Stimulated activated CD4-positive, alpha-beta T cell treated with anti-CD3 and anti-CD28 coated beads, Interleukin-12 subunit alpha, Interleukin-12 subunit beta, amount 100 ng/mL, for 4 hours (primary cell): ENCODE measurements at regions not wholly inside any gene's neighbourhood (a gene's known extent, or its start where the extent isn't known, plus 50 kb on each side); places are given as distances from the start of the nearest gene placed in this dataset.

Experiments used
- DNase-seq: peaks from one replicate; pipeline ENCODE4 v3.0.0-alpha.2; 2020

DNA sequence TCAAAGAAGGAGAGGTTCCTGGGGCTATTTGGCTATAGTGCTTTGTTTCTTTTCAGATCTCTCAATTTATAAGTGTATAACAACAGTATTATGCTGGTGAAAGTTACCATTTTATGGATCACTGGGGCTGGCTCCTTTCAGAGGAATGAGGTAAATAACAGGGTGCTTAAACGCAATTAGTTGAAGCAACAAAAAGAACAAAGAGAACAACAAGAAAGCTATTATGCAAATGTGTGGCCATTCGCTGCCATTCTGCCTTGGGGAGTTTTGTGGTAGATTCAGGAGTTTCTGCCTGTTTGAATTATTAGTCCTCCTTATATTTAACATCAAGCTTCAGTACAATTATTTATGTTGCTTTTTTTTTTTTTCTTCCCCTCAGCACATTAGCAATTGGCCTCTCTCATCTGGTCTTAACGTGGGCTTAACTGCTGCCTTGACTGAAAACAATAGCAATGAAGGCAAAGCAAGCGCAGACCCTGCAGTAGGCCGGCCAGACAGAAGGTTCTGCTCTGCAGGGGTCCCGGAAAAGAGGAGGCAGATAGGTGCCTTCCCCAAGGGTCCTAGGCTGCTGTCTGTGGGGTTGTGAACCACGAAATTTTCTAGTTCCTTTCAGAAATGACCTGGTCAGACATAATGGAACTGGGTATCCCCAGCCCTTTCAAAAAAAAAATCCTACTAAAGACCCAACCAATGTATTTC lies 339.9 kb upstream of the PODXL start:
- DNase-seq = no peak

DNA sequence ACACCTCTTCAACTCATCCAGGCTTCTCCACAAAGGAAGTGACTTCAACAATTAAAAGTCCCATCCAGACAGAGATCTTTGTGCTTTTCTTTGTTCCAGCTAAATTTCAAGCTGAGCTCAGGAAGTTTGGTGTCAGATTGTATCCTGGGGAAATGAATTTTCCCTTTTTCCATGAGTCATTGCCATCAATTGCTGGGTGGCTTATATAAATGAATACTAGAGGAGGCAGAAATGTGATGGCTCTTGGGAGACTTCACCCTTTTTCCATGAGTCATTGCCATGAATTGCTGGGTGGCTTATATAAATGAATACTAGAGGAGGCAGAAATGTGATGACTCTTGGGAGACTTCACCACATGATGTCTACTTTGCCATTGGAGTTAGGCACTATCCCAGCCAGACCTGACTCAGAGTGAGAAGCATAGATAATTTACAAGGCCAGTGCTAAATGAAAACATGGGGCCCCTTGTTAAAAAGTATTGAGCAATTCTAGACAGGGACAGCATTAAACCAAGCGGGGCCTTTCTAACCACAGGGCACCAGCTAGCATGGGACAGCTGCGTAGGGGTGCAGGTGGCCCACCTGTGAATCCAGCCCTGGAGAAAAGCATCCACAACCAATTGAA lies 339.2 kb upstream of the PODXL start:
- DNase-seq = no peak

GRCh38 chr7:131893631-131894340 lies 337.4 kb upstream of the PODXL start:
- no peak for DNase-seq

GRCh38 chr7:131890176-131890575 lies 333.7 kb upstream of the PODXL start:
- DNase-seq = no peak

- no peak for DNase-seq
Measured at GRCh38 chr7:131889572-131890150, 333.2 kb upstream of the PODXL start.

DNA sequence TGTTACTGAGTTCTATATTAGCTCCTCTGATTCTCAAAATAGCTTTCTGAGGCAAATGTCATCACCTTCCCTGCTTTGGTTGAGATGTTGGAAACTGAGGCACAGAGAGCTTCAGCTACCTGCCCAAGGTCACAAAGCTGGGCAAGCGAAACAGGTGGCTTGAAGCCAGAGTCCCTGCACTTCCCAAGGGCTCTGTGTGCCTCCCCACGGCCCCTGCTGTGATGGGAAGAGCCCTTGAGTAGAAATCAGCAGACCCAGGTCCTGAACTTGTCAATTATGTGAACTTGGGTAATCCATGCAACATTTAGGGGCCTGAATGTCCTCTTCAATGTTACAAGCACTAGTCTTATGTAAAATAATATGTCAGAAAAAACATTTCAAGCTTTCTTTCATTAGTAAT lies 327.3 kb upstream of the PODXL start:
- DNase-seq = no peak

- no peak for DNase-seq
Measured at GRCh38 chr7:131883196-131883595, 326.8 kb upstream of the PODXL start.

GRCh38 chr7:131882321-131882720 lies 325.9 kb upstream of the PODXL start:
- DNase-seq = no peak

DNA sequence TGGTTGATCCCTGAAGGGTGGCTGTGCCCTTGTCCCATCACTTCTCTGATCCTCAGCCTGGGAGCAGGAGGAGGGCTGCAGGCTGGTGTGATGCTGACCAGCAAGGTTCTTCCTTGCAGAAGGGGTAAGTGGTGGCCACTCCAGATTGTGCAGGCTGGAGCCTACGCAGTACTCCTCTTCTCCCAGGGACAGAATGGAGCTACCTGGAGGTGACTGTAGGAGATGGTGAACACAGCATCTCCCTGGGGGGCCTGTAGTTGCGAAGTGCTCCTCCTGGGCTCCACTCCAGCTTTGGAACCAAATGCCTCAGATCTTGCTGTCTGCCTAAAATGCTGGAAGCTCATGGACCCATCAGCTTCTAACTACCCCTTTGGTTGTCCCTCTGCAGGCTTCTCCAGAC lies 323.6 kb upstream of the PODXL start:
- DNase-seq = no peak

DNA sequence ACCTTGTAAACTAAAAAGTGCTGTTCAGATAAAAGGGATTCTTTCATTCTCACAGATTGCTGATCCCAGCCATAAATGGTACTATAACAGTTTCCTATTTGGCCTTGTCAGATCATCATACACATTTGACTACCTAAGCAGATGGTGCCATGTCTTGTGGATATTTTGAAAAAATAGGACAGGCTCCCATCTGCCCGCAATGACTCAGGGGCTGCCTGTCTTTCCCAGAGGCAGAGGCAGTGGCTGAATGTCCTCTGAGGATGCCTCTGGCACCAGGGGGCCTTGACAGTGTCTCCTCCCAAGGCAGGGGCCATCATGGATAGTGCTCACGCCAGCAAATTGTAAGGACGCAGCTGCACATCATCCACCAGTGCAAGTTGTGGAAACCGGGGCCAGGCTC lies 323.0 kb upstream of the PODXL start:
- no peak for DNase-seq

- DNase-seq = no peak
Measured at GRCh38 chr7:131878777-131879176, 322.3 kb upstream of the PODXL start.

DNA sequence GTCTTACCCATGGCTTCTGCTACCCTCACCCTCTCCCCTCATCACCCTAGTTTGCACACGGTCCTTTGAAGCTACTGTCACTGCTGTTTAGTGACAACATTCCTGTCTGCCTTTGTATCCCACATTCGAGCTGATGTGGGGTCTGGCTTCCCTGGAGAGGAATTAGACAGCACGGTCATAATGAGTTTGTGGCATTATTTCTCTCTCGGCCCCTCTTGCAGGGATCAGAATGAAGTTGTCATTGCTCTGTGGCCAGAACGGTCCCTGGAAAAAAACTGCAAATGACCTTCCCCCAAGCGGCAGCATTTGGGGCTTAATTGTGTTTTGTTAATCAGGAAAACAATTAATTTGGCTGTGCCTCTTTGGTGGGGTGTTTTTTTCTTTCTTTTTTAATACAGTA lies 317.2 kb upstream of the PODXL start:
- DNase-seq = no peak

GRCh38 chr7:131869986-131870385 lies 313.6 kb upstream of the PODXL start:
- no peak for DNase-seq

DNA sequence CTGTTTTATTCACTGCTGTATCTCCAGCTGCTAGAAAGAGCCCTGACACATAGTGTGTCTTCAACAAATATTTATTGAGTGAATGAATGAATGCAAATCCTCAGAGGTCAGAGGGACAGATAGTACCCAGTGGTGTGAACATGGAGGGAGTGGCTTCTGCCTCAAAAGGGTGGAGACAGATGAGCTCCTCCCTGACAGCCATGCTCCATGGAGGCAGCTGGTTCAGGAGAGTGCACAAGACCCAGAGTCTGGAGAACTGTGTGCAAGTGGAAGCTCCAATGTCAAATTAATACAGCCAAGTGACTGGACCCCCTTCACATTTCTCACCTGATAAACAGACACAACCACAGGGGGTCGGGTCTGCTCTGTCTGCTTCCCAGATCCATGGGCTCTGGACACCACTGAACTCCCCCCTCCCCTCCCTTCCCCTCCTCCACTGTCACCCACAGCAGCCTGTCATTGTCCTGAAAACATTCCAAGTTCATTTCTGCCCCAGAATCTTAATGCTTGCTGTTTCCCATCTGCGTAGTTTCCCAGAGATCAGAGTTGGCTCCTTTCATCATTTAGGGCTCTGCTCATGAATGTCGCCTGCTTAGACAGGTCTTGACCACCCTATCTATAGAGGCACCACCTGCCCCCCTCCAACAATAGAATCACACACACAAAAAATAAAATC lies 312.9 kb upstream of the PODXL start:
- no peak for DNase-seq

GRCh38 chr7:131867461-131867860 lies 311.0 kb upstream of the PODXL start:
- DNase-seq = no peak

DNA sequence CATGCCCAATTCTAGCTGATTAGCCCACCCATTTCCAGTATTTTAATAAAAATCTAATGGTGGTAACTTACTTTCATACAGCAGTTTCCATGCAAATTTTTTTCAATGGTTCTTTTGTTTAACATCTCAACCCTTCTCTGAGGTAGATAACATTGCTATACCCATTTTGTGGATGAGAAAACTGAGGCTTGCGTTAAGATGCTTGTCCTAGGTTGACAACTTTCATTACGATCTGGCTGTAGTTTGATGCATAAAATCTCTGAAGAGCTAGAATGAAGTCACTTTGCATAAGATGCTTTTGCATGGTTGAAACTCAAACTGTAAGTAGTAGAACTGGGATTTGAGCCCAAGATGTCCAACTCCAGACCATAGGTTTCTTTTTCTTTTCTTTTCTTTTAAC lies 309.5 kb upstream of the PODXL start:
- no peak for DNase-seq

DNA sequence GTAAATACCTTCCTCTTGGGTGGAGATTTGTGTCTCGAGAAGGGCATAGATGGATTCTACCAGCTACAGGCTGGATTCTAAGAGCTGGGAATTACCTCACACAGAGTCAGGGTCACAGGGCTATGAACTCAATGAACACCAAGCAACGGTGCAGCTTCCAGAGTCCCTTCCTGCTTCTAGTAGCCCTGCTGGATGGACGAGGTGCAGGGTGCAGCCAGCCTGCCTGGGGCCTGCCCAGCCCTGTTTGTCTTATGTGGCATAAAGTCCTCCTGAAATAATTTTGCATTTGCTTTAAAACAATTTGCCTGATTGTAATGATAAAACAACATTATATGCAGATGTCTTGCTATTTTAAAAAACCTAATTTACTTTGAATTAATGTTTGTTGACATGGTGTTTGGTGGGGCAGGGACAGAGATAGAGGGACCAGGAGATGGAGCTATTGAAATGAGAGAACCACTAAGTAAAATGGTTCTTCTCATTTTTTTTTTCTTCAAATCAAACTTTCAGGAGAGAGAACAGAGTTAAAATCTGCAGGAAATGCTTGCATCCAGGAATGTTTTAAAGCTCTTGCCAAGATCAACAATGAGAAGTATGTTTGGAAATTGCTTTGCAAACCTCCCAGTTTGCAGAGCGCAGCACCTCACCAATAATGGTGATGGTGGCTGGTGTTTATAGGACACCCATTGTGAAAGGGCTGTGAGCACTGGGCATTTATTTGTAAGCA lies 305.4 kb upstream of the PODXL start:
- DNase-seq = no peak

GRCh38 chr7:131859147-131859821 lies 302.9 kb upstream of the PODXL start:
- DNase-seq = peak; percentile 28

DNA sequence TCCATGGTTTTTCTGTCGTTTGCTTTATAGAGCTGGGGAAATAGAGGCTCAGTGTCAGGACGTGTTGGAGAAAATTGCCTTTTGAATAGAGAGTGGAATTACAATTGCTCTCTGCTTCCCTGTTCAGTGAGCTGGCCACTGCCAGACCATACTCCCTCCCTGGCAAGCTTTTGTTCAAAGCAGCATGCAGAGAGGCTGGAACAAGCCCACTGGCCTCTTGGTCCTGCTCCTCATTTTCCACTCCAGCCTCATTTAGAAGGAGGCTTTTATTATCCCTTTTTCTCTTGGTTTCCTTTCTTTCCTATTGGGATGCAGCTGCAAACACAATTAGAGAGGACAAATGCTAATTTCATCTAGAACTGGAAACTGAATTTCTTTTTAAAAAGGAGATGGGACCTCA lies 302.2 kb upstream of the PODXL start:
- DNase-seq = no peak

- no peak for DNase-seq
Measured at GRCh38 chr7:131849472-131849871, 293.0 kb upstream of the PODXL start.

- DNase-seq = no peak
Measured at GRCh38 chr7:131848033-131848432, 291.6 kb upstream of the PODXL start.
